Calu3 (cell line): ENCODE measurements at regions not wholly inside any gene's neighbourhood (a gene's known extent, or its start where the extent isn't known, plus 50 kb on each side); places are given as distances from the start of the nearest gene placed in this dataset.

Experiments
- BruUV-seq: library from RNA; stranded (reverse); fragments of 400-500 nt; replicated peaks from 2 replicates; lab custom pipeline; 2021; lab: Mats Ljungman, UMichigan
- CTCF ChIA-PET: fragments of 300-600 bp; sonication (Branson Sonifier 250); formaldehyde crosslinking; loops from one replicate; lab custom pipeline; 2022; ENCODE audit warnings: antibody characterized with exemption; lab: Charles Lee
- DNase-seq: peaks from one replicate; pipeline ENCODE4 v3.0.0; 2022
- H3K27ac Mint-ChIP-seq: one replicate; pipeline ENCODE4 v1.8.0; 2022; ENCODE audit warnings: mixed read lengths; ENCODE audit not compliant: unreplicated experiment
- H3K27me3 Mint-ChIP-seq: one replicate; pipeline ENCODE4 v1.8.0; 2022; ENCODE audit warnings: mixed read lengths; ENCODE audit not compliant: unreplicated experiment
- H3K36me3 Mint-ChIP-seq: one replicate; pipeline ENCODE4 v1.8.0; 2022; ENCODE audit warnings: mild to moderate bottlenecking, moderate library complexity, mixed read lengths; ENCODE audit not compliant: insufficient read depth, unreplicated experiment
- H3K4me1 Mint-ChIP-seq: one replicate; pipeline ENCODE4 v1.8.0; 2022; ENCODE audit warnings: mild to moderate bottlenecking, low read depth, mixed read lengths; ENCODE audit not compliant: unreplicated experiment
- H3K4me3 Mint-ChIP-seq: one replicate; pipeline ENCODE4 v1.8.0; 2022; ENCODE audit warnings: mild to moderate bottlenecking, low read depth, moderate library complexity, mixed read lengths; ENCODE audit not compliant: unreplicated experiment
- H3K9me3 Mint-ChIP-seq: one replicate; pipeline ENCODE4 v1.8.0; 2022; ENCODE audit warnings: low read depth, mixed read lengths; ENCODE audit not compliant: unreplicated experiment
- intact Hi-C: fragments of 100-400 bp; cut with micrococcal nuclease; formaldehyde crosslinking; loops from one replicate; pipeline ENCODE4 v1.10.0; 2022; ENCODE audit not compliant: unreplicated experiment
- TF ChIP-seq, protein P1 (sequence below): fragments of 200-600 bp; IDR thresholded peaks from one replicate; pipeline ENCODE4 v1.8.0; 2022; ENCODE audit warnings: antibody characterized with exemption; ENCODE audit not compliant: unreplicated experiment

DNA sequence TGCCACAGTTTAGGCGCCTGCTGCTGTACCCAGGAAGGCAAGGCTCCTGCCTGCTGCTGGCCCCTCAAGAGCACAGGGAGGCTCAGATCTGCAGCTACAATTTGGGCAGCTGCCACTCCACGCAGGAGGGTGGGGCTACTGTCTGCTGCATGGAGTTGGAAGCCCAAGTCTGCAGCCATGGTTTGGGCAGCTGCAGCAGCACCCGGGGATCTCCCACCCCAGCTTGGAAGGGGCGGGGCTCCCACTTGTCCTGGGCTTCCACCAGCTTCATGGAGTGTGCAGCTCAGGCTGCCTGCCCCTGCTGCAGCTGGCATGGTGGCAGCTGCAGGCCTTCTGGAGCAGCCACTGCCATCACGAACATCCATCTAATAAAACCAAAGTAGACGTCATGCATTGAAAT lies 512.9 kb downstream of the PYDC2 start:
- no peak overlapping the region for H3K27ac Mint-ChIP-seq
- no peaks in the 10 kb centered on the region for H3K9me3 Mint-ChIP-seq
- H3K4me3 Mint-ChIP-seq, result no peak overlapping the region
- H3K36me3 Mint-ChIP-seq, result no peaks in the 10 kb centered on the region
- no peaks in the 10 kb centered on the region for H3K4me1 Mint-ChIP-seq
- CTCF ChIA-PET, result no interaction called here
- BruUV-seq, result no TSS peak
- no peaks in the 10 kb centered on the region for H3K27me3 Mint-ChIP-seq
- TF ChIP-seq, protein P1, sequence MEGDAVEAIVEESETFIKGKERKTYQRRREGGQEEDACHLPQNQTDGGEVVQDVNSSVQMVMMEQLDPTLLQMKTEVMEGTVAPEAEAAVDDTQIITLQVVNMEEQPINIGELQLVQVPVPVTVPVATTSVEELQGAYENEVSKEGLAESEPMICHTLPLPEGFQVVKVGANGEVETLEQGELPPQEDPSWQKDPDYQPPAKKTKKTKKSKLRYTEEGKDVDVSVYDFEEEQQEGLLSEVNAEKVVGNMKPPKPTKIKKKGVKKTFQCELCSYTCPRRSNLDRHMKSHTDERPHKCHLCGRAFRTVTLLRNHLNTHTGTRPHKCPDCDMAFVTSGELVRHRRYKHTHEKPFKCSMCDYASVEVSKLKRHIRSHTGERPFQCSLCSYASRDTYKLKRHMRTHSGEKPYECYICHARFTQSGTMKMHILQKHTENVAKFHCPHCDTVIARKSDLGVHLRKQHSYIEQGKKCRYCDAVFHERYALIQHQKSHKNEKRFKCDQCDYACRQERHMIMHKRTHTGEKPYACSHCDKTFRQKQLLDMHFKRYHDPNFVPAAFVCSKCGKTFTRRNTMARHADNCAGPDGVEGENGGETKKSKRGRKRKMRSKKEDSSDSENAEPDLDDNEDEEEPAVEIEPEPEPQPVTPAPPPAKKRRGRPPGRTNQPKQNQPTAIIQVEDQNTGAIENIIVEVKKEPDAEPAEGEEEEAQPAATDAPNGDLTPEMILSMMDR, result no peak
- no peak for DNase-seq
- intact Hi-C loops, result no loop called here

DNA sequence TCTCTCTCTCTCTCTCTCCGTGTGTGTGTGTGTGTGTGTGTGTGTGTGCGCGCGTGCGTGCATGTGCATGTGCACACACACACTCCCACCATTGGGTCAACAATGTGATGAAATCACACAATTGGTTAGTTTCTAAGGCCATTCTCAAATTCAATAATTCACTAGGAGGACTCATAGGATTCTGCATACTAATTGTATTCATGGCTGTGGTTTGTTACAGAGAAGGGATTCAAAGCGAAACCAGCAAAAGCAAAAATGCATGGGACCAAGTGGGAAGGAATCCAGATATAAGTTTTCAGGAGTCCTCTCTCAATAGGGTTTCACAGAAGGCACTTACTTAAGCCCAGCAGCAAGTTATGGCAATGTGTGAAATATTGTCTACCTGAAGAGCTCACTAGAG lies 515.0 kb downstream of the PYDC2 start:
- DNase-seq, result no peak
- CTCF ChIA-PET, result no interaction called here
- H3K36me3 Mint-ChIP-seq, result no peaks in the 10 kb centered on the region
- H3K27me3 Mint-ChIP-seq, result no peaks in the 10 kb centered on the region
- intact Hi-C loops, result no loop called here
- H3K4me3 Mint-ChIP-seq, result no peak overlapping the region
- no peaks in the 10 kb centered on the region for H3K9me3 Mint-ChIP-seq
- BruUV-seq, result no TSS peak
- no peak overlapping the region for H3K27ac Mint-ChIP-seq
- H3K4me1 Mint-ChIP-seq, result no peaks in the 10 kb centered on the region
- TF ChIP-seq, protein P1, result no peak

- DNase-seq, result no peak
- no peak overlapping the region for H3K4me3 Mint-ChIP-seq
- no peaks in the 10 kb centered on the region for H3K4me1 Mint-ChIP-seq
- H3K27me3 Mint-ChIP-seq, result no peaks in the 10 kb centered on the region
- intact Hi-C loops, result no loop called here
- CTCF ChIA-PET, result interaction anchor here (0.9 kb wide), 1 partner anchor 836 kb away, joined by 4 read pairs; no protein-coding TSS in a partner anchor
- BruUV-seq, result no TSS peak
- no peak overlapping the region for H3K27ac Mint-ChIP-seq
- H3K36me3 Mint-ChIP-seq, result no peaks in the 10 kb centered on the region
- TF ChIP-seq, protein P1, result no peak
- H3K9me3 Mint-ChIP-seq, result no peaks in the 10 kb centered on the region
Observed at GRCh38 chr3:191980443-191980842, 519.5 kb downstream of the PYDC2 start.

DNA sequence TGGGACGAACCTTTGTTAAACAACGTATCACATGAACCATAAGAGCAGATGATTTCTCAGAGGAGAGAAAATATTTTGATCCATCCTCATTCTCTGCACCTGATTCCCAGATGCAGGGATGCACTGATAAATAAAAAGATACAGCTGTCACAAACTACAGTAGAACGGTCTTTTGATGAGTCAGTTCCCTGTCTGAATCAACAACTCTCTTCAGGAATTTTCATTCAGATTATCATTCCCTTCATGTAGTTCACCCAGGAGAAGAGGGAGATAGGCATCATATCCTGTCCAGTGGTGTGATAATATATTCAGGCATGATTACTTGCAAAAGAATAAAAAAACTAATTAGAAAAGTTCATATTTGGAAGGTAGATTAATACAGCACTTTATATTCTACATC lies 521.5 kb downstream of the PYDC2 start:
- no peak for DNase-seq
- no TSS peak for BruUV-seq

More for the DNA sequence above, 521.5 kb downstream of the PYDC2 start:
- Mint-ChIP-seq H3K4me1 (no peaks in the 10 kb centered on the region), H3K27ac (no peak overlapping the region), H3K27me3 (no peaks in the 10 kb centered on the region), H3K4me3 (no peak overlapping the region), H3K9me3 (no peaks in the 10 kb centered on the region), H3K36me3 (no peaks in the 10 kb centered on the region)
- TF ChIP-seq, protein P1, result no peak
- CTCF ChIA-PET, result no interaction called here
- intact Hi-C loops, result no loop called here
